ES-I3 (cell line): ENCODE measurements at regions not wholly inside any gene's neighbourhood (a gene's known extent, or its start where the extent isn't known, plus 50 kb on each side); places are given as distances from the start of the nearest gene placed in this dataset.

Source experiments
- H3K36me3 ChIP-seq: 2 replicates; pipeline ENCODE4 v1.6.1; 2013; ENCODE audit warnings: mild to moderate bottlenecking, low read length, control low read depth, moderate library complexity; ENCODE audit not compliant: insufficient read depth
- H3K4me1 ChIP-seq: 2 replicates; pipeline ENCODE4 v1.6.1; 2013; ENCODE audit warnings: mild to moderate bottlenecking, control low read depth, low read length; ENCODE audit not compliant: insufficient read depth
- H3K9ac ChIP-seq: 2 replicates; pipeline ENCODE4 v1.6.1; 2013; ENCODE audit warnings: low read depth, mild to moderate bottlenecking, low read length, moderate library complexity
- H3K9me3 ChIP-seq: 2 replicates; pipeline ENCODE4 v1.6.1; 2013; ENCODE audit warnings: mild to moderate bottlenecking, low read length, moderate library complexity; ENCODE audit not compliant: control insufficient read depth, insufficient read depth

DNA sequence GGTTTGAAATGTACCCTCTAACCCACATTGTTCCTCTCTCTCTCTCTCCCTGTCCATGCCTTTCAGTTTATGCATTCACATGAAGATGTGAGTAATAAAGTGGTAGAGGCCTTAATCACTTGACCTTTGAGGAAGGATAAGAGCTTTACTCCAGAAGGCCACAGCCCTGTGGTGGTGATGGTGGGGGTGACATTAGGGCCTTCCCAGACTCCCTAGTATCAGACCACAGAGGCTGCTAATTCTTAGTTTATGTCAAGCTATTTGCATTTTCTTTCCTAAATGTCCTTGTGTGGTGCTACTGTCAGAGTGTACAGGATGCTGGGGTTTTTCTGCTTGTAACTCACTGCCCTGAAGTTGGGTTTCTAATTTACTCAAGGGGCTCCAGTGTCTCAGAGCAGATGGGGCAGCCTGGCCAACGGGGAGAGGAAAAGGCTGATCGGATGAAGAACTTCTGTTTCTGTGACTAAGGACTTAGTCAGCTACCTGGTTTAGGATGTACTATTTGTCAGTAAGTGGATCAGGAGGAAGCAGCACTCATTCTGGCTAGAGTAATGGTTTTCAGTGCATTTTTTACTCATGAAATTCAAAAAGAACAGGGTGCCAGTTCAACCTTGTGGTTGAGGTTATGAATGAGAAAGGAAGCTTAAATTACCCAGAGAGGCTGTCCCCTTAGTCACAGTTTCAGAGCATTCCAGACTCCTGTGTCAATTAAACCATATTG lies 509.6 kb upstream of the DIPK2B start:
- Histone ChIP-seq H3K9me3 (no peaks in the 10 kb centered on the region), H3K9ac (no peak overlapping the region), H3K36me3 (no peaks in the 10 kb centered on the region), H3K4me1 (peaks cover 4% of the 10 kb centered on the region)

DNA sequence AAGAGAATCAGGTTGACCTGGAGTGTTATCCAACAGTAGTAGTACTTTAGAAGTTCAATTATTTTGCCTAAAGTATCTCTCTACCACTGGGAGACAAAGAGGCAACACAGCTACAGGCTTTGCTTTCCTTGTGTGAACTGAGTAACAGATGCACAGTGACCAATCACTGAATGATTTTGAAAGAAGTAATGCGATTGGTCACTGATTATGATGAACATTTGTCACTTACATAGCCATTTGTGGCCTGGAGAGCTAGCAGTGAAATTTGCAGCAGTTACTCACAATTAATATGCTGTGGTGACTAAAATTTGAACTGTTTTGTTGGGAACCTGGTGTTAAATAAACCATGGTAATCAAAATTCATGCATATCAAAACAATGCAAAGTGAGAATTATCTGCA lies 508.7 kb upstream of the DIPK2B start:
- no peak overlapping the region for H3K9ac ChIP-seq
- no peaks in the 10 kb centered on the region for H3K36me3 ChIP-seq
- H3K4me1 ChIP-seq: no peaks in the 10 kb centered on the region; the same call in 1 of the 2 replicates
- no peaks in the 10 kb centered on the region for H3K9me3 ChIP-seq

DNA sequence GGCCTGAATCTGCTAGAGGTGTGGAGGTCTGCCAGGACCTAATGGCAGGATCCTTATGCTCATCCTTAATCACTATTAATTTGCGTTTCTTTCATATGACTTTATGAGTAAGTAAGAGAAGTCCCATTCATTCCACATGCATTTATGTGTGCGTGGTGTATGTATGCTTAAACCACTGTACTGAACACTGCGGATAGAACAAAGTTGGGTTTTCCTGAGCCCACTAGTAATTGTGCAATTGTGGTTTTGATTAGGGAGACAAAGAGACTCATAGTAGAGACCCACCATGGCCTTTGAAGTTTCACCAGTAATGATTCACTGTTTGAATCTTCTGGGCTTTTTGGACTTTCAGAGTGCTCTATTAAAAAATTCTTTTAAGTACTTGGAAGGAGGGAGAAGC lies 498.5 kb upstream of the DIPK2B start:
- no peaks in the 10 kb centered on the region for H3K36me3 ChIP-seq
- H3K9me3 ChIP-seq: no peaks in the 10 kb centered on the region
- no peaks in the 10 kb centered on the region for H3K4me1 ChIP-seq
- no peak overlapping the region for H3K9ac ChIP-seq

DNA sequence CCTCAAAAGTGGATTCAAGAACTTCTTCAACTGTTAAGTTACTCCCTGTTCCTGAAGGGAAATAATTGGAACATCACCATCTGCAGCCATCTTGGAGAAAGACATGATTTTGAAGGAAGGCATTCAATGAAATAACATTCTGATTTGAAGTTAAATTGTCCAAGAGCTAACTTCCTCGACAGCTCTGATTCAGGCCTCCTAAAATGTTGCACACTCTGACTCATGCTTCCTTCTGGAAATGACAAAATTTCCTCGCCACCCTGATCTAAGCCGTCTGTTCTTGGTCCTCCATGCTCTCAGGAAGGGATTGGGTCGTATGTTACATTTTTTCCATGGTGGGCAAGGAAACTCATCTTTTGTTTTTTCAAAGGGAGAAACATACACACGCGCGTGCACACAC lies 496.9 kb upstream of the DIPK2B start:
- Histone ChIP-seq H3K9me3 (no peaks in the 10 kb centered on the region), H3K4me1 (no peaks in the 10 kb centered on the region), H3K36me3 (no peaks in the 10 kb centered on the region), H3K9ac (no peak overlapping the region)

DNA sequence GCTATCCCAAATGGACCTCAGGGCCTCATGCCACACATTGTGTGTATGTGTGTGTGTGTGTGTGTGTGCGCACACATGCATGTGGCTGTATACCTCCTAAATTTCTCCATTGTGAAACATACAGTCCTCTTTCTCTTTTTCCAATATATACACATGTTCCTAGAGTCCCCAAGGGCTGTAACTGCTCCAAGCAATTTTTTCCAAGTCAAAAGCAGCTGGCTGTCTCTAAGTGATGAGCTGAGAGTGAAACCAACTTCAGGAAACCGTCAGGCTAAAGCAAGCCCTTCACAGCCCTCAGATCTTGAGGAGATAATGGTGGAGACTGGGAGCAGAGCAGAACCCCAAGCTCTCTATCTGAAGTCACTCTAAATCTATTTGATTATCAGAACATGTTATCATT lies 496.1 kb upstream of the DIPK2B start:
- Histone ChIP-seq H3K36me3 (no peaks in the 10 kb centered on the region), H3K9me3 (no peaks in the 10 kb centered on the region), H3K4me1 (no peaks in the 10 kb centered on the region), H3K9ac (no peak overlapping the region)

DNA sequence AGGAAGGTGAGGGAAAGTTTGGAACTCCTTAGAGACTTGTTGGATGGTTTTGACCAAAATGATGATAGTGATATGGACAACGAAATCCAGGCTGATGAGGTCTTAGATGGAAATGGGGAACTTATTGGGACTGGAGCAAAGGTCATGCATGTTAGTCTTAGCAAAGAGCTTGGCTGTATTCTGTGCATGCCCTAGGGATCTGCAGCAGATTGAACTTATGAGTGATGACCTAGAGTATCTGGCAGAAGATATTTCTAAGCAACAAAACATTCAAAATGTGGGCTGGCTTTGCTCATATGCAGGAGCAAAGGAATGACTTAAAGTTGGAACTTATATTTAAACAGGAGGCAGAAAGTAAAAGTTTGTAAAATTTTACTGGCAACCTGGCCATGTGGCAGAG lies 489.3 kb upstream of the DIPK2B start:
- no peaks in the 10 kb centered on the region for H3K9me3 ChIP-seq
- H3K36me3 ChIP-seq: no peaks in the 10 kb centered on the region
- no peaks in the 10 kb centered on the region for H3K4me1 ChIP-seq
- no peak overlapping the region for H3K9ac ChIP-seq

DNA sequence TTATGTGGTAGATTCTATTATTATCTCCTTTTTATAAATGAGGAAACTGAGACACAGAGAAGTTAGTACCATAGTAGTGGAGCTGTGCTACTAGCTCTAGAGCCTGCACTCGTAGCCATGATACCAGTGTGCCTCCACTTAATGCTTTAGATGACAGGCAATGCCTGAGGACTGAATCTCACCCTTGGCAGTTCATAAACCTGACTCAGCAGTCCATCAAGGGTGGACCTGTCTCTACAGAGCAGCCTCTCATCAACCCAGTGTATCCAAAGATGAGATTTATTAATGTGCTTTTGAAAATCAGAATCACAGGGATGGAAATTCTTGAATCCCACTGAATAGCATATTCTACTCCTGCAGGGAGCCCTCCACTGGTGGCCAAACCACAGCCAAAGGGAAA lies 483.2 kb upstream of the DIPK2B start:
- Histone ChIP-seq H3K9me3 (no peaks in the 10 kb centered on the region), H3K9ac (no peak overlapping the region), H3K36me3 (no peaks in the 10 kb centered on the region), H3K4me1 (no peaks in the 10 kb centered on the region)

DNA sequence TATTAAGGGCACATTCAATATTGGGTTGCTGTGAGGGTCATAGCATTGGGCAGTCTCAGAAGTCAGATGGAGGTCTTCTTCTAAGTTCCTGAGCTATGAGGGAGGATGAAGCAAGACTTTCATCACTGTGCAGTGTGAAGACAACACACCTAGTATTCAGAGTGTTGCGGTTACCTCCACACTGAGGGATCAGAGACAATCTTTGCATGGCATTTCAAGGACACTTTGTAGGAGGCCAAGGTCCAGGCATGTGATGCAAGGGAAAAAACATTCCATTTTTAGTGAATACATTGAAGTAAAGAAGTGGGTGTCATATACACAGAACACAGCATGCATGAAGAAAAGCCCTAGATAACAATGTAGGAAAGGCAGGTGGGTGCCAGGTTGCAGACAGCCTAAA lies 481.2 kb upstream of the DIPK2B start:
- Histone ChIP-seq H3K4me1 (no peaks in the 10 kb centered on the region), H3K9me3 (no peaks in the 10 kb centered on the region), H3K36me3 (no peaks in the 10 kb centered on the region), H3K9ac (no peak overlapping the region)

DNA sequence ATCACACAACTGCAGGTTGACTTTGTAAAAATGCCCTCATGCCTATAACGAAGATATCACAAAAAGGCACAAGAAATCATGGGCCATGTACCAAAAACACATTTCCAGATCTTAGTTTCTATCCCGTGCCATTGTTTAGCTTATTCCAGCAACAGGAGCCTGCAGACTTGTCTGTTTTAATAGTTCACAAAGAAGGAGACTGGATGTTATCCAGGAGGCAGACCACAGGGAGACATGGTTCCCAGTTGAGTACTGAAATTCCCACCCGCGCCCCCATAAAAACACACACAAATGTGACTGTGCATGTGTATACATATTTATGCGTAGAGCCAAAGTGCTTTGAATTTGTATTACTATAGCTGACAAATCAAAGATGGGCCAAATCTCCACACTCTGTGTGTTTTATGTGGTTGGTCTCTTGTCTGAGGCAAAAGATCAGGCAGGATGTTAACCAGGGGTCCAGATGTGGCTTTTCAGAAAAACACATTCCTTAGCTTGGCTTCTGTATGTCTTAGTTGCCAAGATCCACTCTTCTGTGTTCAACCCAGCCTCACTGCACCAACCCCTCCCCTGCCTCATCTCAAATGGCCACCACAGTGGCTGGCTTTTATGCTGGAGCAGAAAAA lies 469.2 kb upstream of the DIPK2B start:
- Histone ChIP-seq H3K4me1 (no peaks in the 10 kb centered on the region), H3K9me3 (no peaks in the 10 kb centered on the region), H3K36me3 (no peaks in the 10 kb centered on the region), H3K9ac (no peak overlapping the region)

DNA sequence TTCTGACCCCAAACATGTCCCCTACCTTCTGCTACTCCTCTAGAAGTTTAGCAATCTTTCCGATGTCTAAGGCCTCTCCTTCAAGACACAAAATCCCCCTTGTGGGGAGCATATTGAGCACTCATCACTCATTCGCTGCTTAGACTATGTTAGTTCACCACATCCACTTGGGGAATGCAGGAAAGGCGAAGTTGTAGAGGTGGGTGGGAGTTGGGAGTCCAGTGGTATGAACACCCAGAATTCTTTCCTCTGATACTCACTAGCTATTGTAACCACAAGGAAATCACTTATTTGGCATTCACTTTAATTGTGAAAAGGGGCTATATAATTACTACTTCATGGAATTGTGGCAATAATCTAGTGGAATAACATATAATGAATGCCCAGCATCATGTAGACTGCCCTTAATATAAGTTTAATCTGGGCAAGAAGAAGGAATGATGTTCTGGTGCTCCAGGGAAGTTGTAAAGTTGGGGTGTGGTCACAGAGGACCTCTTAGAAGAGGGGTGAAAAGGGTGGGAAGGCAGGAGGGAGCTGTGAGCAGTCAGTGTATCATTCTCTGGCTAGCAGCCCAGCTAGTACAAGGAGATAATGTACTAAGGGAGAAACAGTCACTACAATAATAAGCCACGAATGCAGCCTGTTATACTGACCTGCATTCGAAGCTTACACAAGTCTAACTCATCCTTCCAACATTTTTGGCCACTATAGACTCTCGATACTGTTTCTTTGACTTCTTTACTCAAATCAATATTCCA lies 468.2 kb upstream of the DIPK2B start:
- Histone ChIP-seq H3K36me3 (no peaks in the 10 kb centered on the region), H3K4me1 (no peaks in the 10 kb centered on the region), H3K9me3 (no peaks in the 10 kb centered on the region), H3K9ac (no peak overlapping the region)

DNA sequence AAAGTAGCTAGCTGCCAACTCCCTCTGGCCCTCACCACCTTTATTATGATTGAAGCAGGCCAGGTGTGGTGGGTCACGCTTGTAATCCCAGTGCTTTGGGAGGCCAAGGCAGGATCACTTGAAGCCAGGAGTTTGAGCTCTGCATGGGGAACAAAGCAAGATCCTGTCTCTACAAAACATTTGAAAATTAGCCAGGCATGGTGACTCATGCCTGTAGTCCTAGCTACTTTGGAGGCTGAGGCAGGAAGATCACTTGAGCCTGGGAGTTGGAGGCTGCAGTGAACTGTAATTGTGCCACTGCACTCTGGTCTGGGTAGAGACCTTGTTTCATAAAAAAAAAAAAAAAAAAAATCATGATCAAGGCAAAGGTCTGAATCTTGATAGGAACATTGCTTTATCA lies 467.0 kb upstream of the DIPK2B start:
- Histone ChIP-seq H3K9ac (no peak overlapping the region), H3K4me1 (no peaks in the 10 kb centered on the region), H3K9me3 (no peaks in the 10 kb centered on the region), H3K36me3 (no peaks in the 10 kb centered on the region)

DNA sequence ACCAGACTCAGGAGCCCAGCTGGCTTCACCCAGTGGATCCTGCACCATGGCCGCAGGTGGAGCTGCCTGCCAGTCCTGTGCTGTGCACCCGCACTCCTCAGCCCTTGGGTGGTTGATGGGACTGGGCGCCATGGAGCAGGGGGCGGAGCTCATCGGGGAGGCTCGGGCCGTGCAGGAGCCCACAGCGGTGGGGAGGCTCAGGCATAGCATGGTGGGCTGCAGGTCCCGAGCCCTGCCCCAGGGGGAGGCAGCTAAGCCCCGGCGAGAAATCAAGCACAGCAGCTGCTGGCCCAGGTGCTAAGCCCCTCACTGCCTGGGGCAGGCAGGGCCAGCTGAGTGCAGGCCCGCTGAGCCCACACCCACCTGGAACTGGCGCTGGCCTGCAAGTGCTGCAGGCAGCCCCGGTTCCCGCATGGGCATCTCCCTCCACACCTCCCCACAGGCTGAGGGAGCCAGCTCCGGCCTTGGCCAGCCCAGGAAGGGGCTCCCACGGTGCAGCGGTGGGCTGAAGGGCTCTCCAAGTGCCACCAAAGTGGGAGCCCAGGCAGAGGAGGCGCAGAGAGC lies 464.1 kb upstream of the DIPK2B start:
- H3K4me1 ChIP-seq: no peaks in the 10 kb centered on the region

DNA sequence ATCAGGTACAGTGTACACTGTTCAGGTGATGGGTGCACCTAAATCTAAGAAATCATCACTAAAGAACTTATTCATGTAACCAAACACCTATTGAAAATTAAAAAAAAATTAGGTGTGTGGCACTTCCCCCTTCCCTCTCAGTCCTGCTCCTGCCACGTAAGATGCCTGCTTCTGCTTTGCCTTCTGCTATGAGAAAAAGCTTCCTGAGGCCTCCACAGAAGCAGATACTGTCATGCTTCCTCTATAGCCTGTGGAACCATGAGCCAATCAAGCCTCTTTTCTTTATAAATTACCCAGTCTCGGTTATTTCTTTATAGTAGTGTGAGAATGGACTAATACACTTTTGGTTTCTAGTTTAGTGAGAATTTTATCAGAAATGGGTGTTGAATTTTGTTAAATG lies 459.8 kb upstream of the DIPK2B start:
- Histone ChIP-seq H3K9me3 (peaks cover 6% of the 10 kb centered on the region; the same call in 1 of the 2 replicates), H3K4me1 (no peaks in the 10 kb centered on the region), H3K9ac (no peak overlapping the region), H3K36me3 (no peaks in the 10 kb centered on the region)

More for the DNA sequence above, 464.1 kb upstream of the DIPK2B start:
- Histone ChIP-seq H3K9ac (no peak overlapping the region), H3K36me3 (no peaks in the 10 kb centered on the region), H3K9me3 (no peaks in the 10 kb centered on the region)

DNA sequence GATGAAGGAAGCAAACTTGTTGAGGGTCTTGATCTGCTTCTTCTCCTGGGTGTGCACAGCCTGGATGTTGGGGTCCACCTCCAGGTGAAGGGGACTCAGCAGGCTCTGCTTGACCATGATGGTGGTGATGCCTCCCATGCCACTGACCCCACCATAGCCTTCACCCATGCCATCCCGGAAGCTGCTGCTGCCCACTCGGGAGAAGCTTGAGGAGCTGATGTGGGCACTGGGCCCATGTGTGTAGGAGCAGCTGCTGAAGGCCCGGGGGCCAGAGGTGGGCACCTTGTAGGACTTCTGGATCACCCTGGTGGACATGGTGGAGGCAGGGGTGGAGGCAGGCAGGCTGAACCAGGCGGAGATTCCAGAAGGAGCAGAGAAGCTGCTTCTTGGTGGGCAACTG lies 432.7 kb upstream of the DIPK2B start:
- Histone ChIP-seq H3K4me1 (no peaks in the 10 kb centered on the region), H3K9me3 (peaks cover 6% of the 10 kb centered on the region; the same call in 1 of the 2 replicates), H3K9ac (no peak overlapping the region), H3K36me3 (peaks cover 2% of the 10 kb centered on the region; the same call in 1 of the 2 replicates)
